Caco-2 (cell line): ENCODE measurements at regions not wholly inside any gene's neighbourhood (a gene's known extent, or its start where the extent isn't known, plus 50 kb on each side); places are given as distances from the start of the nearest gene placed in this dataset.

Experiments used
- BruUV-seq: library from RNA; stranded (reverse); fragments of 400-500 nt; replicated peaks from 2 replicates; lab custom pipeline; 2021; lab: Mats Ljungman, UMichigan
- CTCF ChIA-PET: fragments of 300-600 bp; sonication (Branson Sonifier 250); formaldehyde crosslinking; loops from one replicate; lab custom pipeline; 2022; ENCODE audit warnings: antibody characterized with exemption; lab: Charles Lee
- POLR2A ChIA-PET: fragments of 300-600 bp; sonication (Branson Sonifier 250); formaldehyde crosslinking; loops from one replicate; lab custom pipeline; 2022; ENCODE audit warnings: antibody characterized with exemption; lab: Charles Lee
- DNase-seq, 2 experiments: peaks; one replicate each; pipeline versions ENCODE4 v3.0.0 to v3.0.0-alpha.2; 2020 to 2022
- H3K27me3 ChIP-seq: replicated peaks from 2 replicates; pipeline ENCODE4 v1.6.0; 2011; ENCODE audit warnings: low read length; ENCODE audit not compliant: control insufficient read depth, insufficient read depth
- H3K36me3 ChIP-seq: 2 replicates; pipeline ENCODE4 v1.5.1; 2011; ENCODE audit warnings: low read length; ENCODE audit not compliant: control insufficient read depth, insufficient read depth
- H3K4me1 ChIP-seq: fragments of 250-450 bp; sonication (Bioruptor Pico); 2 replicates; pipeline ENCODE4 v1.5.1; 2020; ENCODE audit warnings: mild to moderate bottlenecking
- H3K4me3 ChIP-seq: 2 replicates; pipeline ENCODE4 v1.5.1; 2011; ENCODE audit warnings: low read depth, mild to moderate bottlenecking, control low read depth, low read length
- H3K9me3 ChIP-seq: fragments of 250-450 bp; sonication (Bioruptor Pico); 2 replicates; pipeline ENCODE4 v1.5.1; 2020; ENCODE audit warnings: mild to moderate bottlenecking, moderate library complexity
- H3K27ac Mint-ChIP-seq: one replicate; pipeline ENCODE4 v1.8.0; 2022; ENCODE audit warnings: mixed read lengths; ENCODE audit not compliant: unreplicated experiment
- H3K27me3 Mint-ChIP-seq: one replicate; pipeline ENCODE4 v1.8.0; 2022; ENCODE audit warnings: mixed read lengths; ENCODE audit not compliant: insufficient read depth, unreplicated experiment
- H3K36me3 Mint-ChIP-seq: one replicate; pipeline ENCODE4 v1.8.0; 2022; ENCODE audit warnings: mild to moderate bottlenecking, mixed read lengths; ENCODE audit not compliant: insufficient read depth, unreplicated experiment
- H3K4me1 Mint-ChIP-seq: one replicate; pipeline ENCODE4 v1.8.0; 2022; ENCODE audit warnings: low read depth, mixed read lengths; ENCODE audit not compliant: unreplicated experiment
- H3K4me3 Mint-ChIP-seq: one replicate; pipeline ENCODE4 v1.8.0; 2022; ENCODE audit warnings: mild to moderate bottlenecking, moderate library complexity, mixed read lengths; ENCODE audit not compliant: unreplicated experiment
- H3K9me3 Mint-ChIP-seq: one replicate; pipeline ENCODE4 v1.8.0; 2022; ENCODE audit warnings: mixed read lengths; ENCODE audit not compliant: unreplicated experiment
- intact Hi-C: fragments of 100-400 bp; cut with micrococcal nuclease; formaldehyde crosslinking; loops from one replicate; pipeline ENCODE4 v1.10.0; 2022; ENCODE audit not compliant: unreplicated experiment
- TF ChIP-seq, protein P1 (sequence below), 2 experiments: fragments of 200-600 bp in 1 of 2; IDR thresholded peaks; 1 replicate in 1 of 2; 2 replicates in 1 of 2; pipeline versions ENCODE4 v1.5.1 to v1.8.0; 2011 to 2022; ENCODE audit warnings: antibody characterized with exemption in 1 of 2, control low read depth in 1 of 2, inconsistent platforms in 1 of 2, low read depth in 1 of 2, low read length in 1 of 2, mild to moderate bottlenecking in 1 of 2, moderate library complexity in 1 of 2; ENCODE audit not compliant: insufficient read depth in 1 of 2, severe bottlenecking in 1 of 2, unreplicated experiment in 1 of 2

DNA sequence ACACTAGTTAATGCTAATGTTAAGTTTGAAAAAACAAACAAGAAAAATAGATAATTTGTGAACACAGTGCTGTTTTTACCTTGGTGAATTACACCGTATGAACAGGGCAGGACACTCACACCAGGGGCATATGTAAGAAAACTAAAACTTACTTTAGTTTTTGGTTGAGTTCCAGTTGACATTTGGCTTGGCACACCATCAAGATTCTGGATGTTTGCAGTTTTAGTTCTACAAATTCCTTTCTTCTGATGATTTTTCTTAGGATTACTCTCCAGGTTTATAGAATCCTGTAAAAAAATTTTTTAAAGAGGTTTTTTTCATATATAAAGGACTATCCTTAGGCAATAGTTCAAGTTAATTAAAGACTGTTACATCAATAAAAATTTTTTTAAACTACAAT is 238.5 kb upstream of the STARD13 start:
- Histone ChIP-seq H3K36me3 (no peaks in the 10 kb centered on the region), H3K4me3 (no peak overlapping the region), H3K9me3 (no peaks in the 10 kb centered on the region), H3K27me3 (no peaks in the 10 kb centered on the region), H3K4me1 (no peaks in the 10 kb centered on the region)
- intact Hi-C loops, result no loop called here
- TF ChIP-seq, protein P1, sequence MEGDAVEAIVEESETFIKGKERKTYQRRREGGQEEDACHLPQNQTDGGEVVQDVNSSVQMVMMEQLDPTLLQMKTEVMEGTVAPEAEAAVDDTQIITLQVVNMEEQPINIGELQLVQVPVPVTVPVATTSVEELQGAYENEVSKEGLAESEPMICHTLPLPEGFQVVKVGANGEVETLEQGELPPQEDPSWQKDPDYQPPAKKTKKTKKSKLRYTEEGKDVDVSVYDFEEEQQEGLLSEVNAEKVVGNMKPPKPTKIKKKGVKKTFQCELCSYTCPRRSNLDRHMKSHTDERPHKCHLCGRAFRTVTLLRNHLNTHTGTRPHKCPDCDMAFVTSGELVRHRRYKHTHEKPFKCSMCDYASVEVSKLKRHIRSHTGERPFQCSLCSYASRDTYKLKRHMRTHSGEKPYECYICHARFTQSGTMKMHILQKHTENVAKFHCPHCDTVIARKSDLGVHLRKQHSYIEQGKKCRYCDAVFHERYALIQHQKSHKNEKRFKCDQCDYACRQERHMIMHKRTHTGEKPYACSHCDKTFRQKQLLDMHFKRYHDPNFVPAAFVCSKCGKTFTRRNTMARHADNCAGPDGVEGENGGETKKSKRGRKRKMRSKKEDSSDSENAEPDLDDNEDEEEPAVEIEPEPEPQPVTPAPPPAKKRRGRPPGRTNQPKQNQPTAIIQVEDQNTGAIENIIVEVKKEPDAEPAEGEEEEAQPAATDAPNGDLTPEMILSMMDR (IDR thresholded peaks at IDR 0.05; ENCODE audit: insufficient read depth in 1 of 2, low read depth in 1 of 2, low read length in 1 of 2, severe bottlenecking in 1 of 2, unreplicated experiment in 1 of 2), result no peak
- H3K27me3 Mint-ChIP-seq, result no peaks in the 10 kb centered on the region
- POLR2A ChIA-PET, result no interaction called here
- no peaks in the 10 kb centered on the region for H3K36me3 Mint-ChIP-seq
- no peaks in the 10 kb centered on the region for H3K4me1 Mint-ChIP-seq
- no peak overlapping the region for H3K4me3 Mint-ChIP-seq
- no TSS peak for BruUV-seq
- no peaks in the 10 kb centered on the region for H3K9me3 Mint-ChIP-seq
- no peak overlapping the region for H3K27ac Mint-ChIP-seq
- DNase-seq, result no peak
- CTCF ChIA-PET, result no interaction called here

DNA sequence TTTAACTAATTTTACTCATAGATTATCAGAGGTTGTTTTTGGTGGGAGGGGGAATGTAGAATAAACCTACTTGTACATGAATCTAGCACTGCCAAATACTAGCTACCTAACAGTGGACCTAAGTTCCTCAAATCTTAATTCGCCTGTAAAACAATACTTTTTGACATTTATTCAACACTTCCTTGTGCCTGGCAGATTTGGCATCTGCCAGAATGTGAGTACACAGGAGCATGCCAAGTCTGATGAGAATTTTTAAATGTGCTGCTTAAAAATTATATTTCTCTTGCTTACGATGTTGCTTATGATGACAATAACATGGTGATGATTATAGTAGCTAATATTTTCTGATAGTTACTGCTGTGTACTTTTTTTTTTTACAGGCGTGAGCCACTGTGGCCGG is 240.2 kb upstream of the STARD13 start:
- H3K4me1 ChIP-seq, result no peaks in the 10 kb centered on the region
- Mint-ChIP-seq H3K36me3 (no peaks in the 10 kb centered on the region), H3K9me3 (no peaks in the 10 kb centered on the region), H3K4me3 (no peak overlapping the region), H3K4me1 (no peaks in the 10 kb centered on the region), H3K27me3 (no peaks in the 10 kb centered on the region), H3K27ac (no peak overlapping the region)
- no peak for DNase-seq
- BruUV-seq, result no TSS peak
- H3K36me3 ChIP-seq, result no peaks in the 10 kb centered on the region
- ChIA-PET CTCF (no interaction called here), POLR2A (no interaction called here)
- intact Hi-C loops, result no loop called here
- TF ChIP-seq, protein P1 (IDR thresholded peaks at IDR 0.05; ENCODE audit: insufficient read depth in 1 of 2, low read depth in 1 of 2, low read length in 1 of 2, severe bottlenecking in 1 of 2, unreplicated experiment in 1 of 2), result no peak
- no peaks in the 10 kb centered on the region for H3K27me3 ChIP-seq
- no peaks in the 10 kb centered on the region for H3K9me3 ChIP-seq
- no peak overlapping the region for H3K4me3 ChIP-seq

DNA sequence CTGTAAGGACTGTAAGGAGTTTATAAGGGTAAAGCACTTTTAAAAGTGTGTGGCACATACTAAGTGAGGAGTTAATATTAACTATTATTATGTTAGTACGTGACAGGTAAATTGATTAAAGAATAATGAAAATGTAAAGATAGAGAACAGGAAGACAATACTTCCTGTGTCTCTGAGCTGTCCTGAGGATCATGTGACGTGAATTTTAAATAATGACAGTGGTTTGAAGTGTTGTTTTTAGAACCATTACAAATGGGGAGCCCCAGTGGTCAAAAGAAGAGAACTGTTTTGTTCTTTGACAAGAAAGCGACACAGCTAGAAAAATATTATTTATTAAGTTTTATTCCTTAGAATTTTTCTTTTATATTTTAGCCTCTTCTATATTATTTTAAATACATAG is 241.2 kb upstream of the STARD13 start:
- H3K9me3 Mint-ChIP-seq, result no peaks in the 10 kb centered on the region
- BruUV-seq, result no TSS peak
- TF ChIP-seq, protein P1 (IDR thresholded peaks at IDR 0.05; ENCODE audit: insufficient read depth in 1 of 2, low read depth in 1 of 2, low read length in 1 of 2, severe bottlenecking in 1 of 2, unreplicated experiment in 1 of 2), result no peak
- H3K36me3 Mint-ChIP-seq, result no peaks in the 10 kb centered on the region
- no peaks in the 10 kb centered on the region for H3K27me3 Mint-ChIP-seq
- Histone ChIP-seq H3K36me3 (no peaks in the 10 kb centered on the region), H3K9me3 (no peaks in the 10 kb centered on the region), H3K4me1 (no peaks in the 10 kb centered on the region), H3K4me3 (no peak overlapping the region), H3K27me3 (no peaks in the 10 kb centered on the region)
- intact Hi-C loops, result no loop called here
- ChIA-PET POLR2A (no interaction called here), CTCF (no interaction called here)
- no peak overlapping the region for H3K4me3 Mint-ChIP-seq
- H3K4me1 Mint-ChIP-seq, result no peaks in the 10 kb centered on the region
- DNase-seq, result no peak
- H3K27ac Mint-ChIP-seq, result no peak overlapping the region
